ENCODE measurements at regions not wholly inside any gene's neighbourhood (a gene's known extent, or its start where the extent isn't known, plus 50 kb on each side); places are given as distances from the start of the nearest gene placed in this dataset.

DNA sequence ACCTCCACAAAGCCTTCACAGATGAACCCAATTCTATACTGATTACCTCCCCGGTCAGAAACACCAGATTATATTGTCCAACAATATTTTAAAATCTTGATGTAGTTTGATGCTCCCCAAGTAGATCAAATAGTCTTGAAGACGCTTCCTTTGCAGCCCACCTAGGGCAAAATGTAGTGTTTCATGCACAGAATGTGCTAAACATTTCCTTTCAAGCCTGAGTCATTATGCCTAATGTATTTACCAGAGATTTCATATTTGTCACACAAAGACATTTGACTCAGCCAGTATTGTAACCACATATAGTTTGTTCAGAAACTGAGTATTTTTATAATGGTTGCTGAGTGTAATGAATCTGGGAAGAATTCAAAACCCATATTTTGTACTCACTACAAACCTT, 1396.8 kb downstream of the LRRC4C start:
- no peak for DNase-seq

DNA sequence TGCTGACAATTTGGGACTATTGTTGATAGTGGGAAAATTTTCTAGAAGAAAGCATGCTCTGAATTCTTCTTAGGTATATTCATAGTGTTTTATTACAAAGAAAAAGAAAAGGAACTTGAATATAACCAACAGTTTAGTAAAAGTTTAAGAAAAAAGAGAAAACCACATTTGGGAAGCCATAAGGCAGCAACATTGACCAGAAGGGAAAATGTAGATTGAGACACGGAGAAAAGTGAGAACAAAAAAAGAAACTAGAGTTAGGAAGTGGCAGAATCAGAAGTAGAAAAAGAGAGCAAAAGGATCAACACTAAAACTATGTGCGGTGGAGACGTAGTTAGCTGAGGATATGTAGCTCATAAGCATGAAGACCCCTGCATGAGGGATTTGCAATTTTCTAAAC, 1398.2 kb downstream of the LRRC4C start:
- no peak for DNase-seq

DNA sequence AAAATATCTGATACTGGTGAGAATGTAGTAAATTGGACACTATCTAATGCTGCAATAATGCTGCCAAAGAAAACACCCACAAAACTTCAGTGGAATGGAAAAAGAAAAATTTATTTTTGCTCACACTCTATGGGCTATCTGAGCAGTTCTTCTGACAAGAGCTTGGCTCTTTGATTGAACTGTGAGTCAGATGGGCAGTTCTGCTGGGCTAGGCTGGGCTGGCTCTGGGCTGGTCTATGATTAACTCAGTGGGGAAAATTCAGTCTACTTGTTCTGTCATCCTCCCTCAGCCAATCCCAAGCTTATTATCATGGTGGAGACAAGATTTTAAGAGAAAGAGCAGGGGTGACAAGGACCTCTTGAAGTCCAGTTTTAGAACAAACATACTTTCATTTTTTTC, 1404.8 kb downstream of the LRRC4C start:
- no peak for DNase-seq

DNA sequence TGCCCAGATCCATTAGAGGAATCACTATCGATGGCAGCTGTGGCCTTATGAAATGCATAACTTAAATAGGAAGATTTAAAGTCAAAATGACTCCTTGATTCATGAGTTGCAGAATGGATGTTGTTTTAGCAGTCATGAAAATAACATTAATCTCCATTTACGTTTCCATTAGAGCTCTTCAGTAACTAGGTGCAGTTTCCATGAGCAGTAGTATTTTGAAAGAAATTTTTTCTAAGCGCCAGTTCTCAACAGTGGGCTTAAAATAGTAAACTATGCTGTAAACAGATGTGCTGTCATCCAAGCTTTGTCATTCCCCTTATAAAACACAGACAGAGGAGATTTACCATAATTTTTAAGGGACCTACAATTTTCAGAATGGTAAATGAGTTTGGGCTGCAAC, 1414.1 kb downstream of the LRRC4C start:
- no peak for DNase-seq

DNA sequence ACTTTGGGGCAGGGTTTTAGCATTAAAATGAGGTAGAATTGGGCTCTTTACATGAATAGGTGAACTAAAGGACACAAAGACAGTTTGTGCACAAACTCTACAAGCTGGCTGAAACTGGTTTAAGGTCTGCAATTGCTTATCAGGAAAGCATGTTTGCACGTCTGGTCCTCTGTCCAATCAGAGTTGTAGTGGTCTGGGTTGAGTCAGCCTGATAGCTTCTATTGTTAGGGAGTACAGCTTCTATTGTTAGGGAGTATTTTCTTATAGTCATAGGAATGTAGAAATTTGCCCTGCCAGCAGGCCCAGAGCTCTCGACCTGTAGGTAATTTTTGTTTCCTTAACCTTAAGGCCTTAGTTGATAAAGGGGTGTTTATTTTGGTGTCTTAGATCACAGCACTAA, 1422.4 kb downstream of the LRRC4C start:
- DNase-seq, result no peak

DNA sequence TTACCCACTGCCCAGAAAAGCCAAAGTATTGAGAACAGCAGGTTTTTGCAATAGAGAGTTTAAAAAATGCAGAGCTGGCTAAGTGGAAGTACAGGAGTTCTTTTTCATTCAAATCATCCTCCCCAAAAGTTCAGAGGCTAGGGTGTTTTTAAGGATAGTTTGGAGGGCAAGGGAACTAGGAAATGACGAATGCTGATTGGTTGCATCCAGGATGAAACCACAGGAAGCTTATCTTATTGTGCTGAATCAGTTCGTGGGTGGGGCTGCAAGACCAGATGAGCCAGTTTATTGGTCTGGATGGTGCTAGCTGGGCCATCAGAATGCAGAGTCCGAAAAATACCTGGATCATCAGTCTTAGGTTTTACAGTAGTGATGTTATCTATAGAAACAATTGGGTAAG, 1427.1 kb downstream of the LRRC4C start:
- DNase-seq, result no peak

DNA sequence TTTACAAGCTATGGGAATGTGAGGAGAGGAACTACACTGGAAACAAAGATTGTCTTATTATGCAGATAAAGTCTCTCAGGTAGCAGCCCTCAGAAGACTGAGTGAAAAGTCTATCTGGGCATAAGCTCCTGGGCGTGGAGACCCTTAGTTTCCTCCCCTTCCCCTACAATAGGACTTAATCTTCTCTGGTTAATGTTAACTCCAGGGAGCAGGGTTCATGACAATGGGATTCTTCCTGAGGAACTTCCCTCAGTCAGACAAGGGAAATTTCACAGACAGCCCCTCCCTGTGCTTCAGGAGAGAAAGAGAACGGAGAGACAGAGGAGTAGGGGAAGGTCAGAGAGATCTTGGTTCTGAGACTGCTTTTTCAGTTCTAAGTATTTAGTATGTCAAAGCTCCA, 1428.6 kb downstream of the LRRC4C start:
- DNase-seq, result no peak

DNA sequence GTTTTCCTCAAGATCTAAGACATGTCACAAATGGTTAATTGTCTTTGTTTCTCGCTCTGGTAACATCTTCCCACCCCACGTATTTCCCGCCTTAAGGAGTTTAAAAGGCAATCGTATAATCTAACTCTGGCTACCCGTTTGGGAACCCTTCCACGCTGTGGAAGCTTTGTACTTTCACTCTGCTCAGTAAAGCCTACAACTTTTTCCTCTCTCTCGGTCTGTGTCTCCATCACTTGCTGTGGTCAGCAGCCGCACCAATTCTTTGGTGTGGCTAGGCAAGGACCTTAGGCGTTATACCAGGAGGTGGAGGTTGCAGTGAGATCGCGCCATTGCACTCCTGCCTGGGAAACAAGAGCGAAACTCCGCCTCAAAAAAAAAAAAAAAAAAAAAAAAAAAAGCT, 1430.1 kb downstream of the LRRC4C start:
- no peak for DNase-seq

DNA sequence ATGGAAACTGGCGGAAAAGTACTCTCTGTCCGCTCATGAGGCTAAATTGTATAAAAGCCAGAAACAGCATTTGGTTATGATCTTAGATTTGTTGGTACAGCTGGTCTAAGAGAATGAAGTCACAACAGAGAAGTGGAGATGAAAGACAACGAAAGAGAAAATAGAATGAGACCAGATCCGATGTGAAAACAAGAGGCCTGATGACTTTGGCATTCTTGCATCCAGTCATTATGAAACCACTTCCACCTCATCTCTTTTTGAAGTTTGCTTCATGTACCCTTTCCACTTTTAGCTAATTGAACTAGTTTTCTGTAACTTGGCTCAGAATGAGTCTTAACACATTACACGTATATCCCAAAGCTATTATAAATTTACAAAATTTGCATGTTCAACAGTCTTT, 1431.7 kb downstream of the LRRC4C start:
- DNase-seq, result no peak

DNA sequence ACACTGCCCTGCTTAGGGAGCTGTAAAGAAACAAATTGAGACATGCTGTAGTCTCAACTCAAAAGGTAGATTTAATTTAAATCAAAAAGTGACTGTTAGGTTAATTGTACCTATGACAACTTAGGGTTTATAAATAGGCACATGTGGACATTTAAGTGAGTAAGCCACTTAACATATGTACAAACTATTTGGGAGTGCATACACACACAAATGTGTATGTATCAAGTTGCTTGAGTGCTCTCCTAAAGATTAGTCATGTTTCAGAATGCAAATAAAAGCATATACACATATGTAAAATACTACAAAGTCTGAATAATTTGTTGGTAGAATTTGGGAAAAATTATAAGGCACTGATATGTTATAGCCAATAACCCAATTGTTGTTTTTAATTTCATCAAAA, 1435.7 kb downstream of the LRRC4C start:
- no peak for DNase-seq

DNA sequence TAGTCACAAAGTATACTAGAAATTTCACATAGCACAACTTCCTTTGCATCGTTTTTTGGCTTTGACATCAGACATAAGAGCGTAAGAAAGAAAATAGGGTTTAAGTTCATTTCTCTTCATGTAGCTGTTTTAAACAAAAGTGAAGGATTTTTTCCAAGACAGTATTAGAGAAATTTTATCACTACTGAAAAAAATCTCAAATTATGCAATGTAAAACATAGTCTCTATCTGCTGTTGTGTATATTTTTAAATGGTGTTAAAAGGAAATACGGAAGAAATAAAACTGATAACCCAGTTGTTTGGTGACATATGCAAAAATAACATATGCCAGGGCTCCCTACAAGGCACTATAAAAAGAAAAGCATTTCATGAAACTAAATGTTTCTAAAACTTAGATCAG, 1449.4 kb downstream of the LRRC4C start:
- DNase-seq, result no peak

DNA sequence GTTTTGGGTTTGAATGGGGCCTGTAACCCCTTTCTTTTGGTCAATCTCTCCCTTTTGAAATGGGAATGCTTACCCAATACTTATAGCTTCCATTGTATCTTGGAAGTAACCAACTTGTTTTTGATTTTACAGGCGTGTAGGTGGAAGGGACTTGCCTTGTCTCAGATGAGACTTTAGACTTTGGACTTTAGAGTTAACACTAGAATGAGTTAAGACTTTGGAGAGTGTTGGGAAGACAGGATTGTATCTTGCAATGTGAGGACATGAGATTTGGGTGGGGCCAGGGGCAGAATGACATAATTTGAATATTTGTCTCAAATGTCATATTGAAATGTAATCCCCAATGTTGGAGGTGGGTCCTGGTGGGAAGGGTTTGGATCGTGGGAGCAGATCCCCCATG, 1466.9 kb downstream of the LRRC4C start:
- no peak for DNase-seq

DNA sequence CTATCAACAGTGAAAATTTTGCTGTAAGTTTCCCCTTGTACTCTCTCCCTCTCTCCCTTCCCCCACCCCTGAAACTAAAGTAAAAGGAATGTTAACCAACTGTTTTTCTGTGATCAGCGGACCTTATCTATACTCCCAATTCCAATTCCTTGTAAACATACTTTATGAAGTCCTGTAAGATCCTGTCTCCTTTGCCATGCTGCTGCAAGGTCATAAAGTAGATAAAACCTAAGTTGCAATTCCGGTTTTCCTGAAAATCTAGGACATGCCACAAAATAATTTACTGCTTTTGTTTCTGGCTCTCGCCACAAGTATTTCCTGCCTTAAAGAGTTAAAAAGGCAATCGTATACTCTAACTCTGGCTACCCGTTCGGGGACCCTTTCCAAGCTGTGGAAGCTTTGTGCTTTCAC, 1469.0 kb downstream of the LRRC4C start:
- DNase-seq, result no peak

DNA sequence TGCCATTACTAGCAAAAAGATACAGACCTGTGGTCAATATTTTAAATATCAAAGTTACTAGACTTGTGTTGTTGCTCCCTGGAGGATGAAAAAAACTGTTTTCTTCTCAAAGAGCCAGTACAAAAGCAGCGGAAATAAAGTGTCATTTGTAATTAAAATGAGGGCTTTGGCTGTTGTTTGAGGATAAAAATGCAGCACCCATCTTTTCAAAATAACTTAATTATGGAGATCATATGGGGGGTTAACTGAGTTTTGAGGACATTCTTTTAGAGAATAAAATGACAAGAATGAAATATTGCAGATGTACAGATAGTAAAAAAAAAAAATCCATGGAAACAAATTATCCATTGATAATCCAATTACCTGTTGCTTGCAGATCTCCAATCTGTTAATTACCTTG, 1484.4 kb downstream of the LRRC4C start:
- DNase-seq, result no peak

DNA sequence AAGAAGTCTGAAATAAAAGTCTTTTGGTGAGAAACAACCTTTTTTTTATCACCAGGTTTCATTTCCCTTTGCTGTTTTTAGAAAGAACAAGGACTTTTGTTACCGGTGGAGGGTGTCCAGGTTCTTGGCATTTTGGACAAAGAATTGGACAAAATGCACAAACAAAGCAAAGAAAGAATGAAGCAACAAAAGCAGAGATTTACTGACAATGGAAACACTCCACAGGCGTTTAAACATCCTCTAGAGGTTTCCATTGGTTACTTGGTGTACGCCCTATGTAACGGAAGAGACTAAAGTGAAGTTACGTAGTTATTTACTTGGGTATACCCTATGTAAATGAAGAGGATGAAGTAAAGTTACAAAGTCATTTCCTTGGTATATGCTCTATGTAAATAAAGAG, 1487.0 kb downstream of the LRRC4C start:
- DNase-seq, result no peak

DNA sequence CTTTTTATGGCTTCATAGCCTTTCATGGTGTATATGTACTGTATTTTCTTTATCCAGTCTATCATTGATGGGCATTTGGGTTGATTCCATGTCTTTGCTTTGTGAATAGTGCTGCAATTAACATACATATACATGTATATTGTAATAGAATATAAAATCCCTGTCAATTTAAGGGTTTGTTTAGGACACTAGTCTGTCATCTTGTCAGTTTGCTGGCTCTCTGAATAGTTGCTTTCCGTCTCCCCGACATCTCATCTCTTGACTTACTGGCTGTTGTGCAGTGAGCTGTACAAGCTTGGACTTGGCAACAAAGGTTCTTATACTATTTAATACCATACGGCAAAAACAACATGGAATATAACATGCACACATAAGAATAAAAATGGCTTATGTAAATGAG, 1487.5 kb downstream of the LRRC4C start:
- no peak for DNase-seq

DNA sequence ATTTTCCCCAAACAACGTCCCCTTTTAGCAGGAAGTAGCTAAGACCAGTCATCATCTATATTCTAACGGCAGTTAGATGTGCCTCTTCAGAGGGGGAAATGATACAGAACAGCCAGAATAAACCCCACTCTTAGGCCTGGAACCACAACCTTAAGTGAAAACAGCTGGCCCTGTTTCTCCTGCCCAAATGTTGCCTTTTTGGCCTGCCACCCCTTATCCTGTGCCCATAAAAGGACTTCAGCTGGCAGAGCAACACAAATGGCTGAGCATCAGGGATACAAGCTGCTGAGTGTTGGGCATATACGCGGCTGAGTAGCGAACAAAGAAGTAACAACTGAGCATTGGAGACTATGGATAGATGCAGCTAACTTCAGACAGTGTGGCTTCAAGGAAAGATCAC, 1491.4 kb downstream of the LRRC4C start:
- DNase-seq, result no peak

DNA sequence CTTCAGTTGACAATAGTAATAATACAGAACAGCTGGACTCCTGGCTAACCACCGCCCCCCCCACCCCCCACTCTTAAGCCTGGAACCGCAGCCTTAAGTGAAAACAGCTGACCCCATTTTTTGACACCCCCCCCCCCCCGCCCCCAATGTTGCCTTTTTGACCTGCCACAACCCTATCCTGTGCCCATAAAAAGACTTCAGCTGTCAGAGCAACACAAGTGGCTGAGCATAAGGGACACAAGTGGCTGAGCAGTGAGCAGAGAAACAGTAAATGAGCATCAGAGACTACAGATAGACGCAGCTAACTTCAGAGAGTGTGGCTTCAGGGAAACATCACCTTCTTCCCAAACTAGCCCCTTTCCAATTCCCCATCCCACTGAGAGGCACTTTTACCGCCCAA, 1493.8 kb downstream of the LRRC4C start:
- no peak for DNase-seq

DNA sequence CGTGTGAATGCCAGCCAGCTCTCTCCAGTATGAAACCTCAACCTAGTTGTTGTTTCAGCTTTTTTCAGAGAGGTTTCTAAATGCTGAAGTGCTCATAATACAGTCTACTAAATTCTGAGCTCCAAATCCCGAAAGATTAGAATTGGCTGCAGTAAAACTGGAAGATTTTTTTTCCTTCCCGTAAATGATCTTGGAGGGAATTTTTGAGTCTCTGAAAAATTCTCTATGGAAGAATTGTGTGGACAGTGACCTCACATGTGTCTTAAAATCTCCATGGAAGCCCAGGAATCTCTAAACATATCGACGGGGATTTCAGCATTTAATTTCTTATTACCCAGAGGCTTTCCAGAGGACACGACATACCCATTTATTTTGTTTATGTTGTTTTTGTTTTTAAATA, 1499.2 kb downstream of the LRRC4C start:
- no peak for DNase-seq

DNA sequence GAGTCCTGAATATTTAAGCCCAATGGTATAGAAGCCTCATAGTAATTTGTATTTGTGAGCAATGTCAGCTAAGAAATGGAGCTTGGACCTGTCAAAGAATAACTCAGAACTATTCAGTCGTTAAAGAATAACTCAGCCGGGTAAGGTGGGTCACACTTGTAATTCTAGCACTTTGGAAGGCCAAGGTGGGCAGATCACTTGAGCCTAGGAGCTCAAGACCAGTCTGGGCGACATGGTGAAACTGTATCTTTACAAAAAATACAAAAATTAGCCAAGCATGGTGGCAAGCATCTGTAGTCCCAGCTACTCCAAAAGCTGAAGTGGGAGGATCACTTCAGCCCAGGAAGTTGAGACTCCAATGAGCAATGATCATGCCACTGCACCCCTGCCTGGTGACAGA, 1526.5 kb downstream of the LRRC4C start:
- no peak for DNase-seq

DNA sequence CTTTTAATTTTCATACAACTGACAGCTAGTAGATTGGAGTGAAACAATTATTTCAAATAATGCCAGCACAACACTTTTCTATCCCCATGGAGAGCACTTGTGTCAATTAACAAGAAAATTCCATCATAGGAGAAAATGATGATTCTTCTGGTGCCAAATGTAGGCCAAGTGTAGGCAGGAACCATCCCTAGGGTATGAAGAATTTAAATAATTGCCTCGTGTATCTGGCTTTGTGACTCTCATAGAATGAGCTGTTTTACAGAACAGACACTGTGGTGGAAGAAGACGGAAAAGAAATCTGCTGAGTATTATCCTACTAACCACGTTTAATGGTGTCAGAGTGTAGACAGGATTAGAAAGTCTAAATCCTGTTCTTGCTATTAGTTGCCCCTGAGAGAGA, 1542.2 kb downstream of the LRRC4C start:
- no peak for DNase-seq

DNA sequence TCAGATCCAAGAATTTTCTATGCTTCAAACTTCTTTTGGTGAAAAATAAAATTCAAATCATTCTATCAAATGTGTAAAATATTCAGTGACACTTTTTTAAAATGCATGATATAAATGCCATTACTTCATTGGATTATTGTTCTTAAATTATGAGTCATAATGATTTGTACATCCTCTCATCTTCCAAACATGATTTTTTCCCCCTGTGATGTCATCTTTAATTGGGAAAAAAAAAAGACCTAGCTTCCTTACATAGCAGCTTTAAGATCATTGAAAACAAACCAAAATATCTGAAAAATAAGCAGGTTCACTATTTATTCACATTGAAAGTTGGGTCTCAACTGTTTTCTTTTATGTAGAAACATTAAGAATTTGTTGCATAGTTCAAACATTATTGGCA, 1549.4 kb downstream of the LRRC4C start:
- DNase-seq, result no peak

DNA sequence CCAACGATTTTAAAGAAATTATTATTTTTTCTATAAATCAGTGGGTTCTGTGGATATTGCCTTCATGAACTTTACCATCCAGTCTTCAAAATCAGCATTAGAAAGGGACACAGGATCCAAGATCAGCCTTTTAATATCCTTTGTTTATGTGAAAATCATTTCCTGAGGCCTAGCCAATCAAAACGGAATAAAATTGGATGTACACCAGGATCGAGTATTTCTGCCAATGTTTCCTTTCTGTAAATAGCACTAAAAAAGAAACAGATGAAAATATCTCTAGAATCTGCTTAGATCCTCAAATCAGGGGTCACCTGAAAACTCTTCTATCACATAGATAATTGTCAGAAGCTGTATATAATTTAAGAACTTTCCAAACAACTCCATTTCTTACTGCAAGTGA, 1598.5 kb downstream of the LRRC4C start:
- no peak for DNase-seq

DNA sequence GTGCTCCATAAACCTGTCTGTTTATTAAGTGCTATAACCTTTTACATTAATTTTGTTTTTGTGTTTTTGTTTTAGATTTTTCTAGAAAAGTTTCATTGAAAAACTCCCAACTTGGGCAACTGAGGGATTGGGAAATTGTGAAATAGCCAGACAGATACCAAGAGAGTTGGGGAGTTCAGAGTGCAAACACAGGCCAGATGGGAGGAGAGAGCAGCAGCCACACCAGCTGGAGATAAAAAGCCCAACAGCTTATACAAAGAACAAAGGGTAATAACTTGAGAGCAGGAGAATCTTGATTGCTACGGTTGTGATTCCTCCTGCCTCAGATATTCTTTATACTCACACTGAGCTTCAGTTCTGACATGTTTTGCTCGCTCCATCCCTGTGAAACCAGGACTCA, 1642.2 kb downstream of the LRRC4C start:
- DNase-seq, result no peak

DNA sequence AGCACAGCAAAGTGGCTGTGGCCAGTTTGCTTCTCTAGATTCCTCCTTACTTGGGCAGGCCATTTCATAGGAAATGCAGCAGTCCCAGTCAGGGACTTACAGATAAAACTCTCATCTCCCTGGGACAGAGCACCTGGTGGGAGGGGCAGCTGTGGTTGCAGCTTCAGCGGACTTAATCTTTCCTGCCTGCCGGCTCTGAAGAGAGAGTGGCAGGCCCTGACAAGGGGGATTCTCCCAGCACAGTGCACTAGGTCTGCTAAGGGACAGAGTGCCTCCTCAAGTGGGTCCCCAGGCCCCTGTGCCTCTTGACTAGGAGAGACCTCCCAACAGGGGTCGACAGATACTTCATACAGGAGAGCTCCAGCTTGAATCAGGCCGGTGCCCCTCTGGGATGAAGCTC, 1649.1 kb downstream of the LRRC4C start:
- no peak for DNase-seq

DNA sequence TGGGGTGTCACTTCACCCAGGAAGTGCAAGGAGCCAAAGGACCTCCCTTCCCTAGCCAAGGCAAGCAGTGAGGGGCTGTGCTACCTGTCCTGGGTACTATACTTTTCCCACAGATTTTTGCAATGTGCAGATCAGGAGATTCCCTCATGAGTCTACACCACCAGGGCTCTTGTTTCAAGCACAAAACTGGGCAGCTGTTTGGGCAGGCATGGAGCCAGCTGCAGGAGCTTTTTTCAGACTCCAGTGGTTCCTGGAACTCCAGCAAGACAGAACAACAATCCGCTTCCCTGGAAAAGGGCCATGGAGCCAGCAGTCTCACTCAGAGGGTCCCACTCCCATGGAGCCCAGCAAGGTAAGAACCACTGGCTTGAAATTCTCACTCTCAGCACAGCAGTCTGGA, 1649.6 kb downstream of the LRRC4C start:
- no peak for DNase-seq

DNA sequence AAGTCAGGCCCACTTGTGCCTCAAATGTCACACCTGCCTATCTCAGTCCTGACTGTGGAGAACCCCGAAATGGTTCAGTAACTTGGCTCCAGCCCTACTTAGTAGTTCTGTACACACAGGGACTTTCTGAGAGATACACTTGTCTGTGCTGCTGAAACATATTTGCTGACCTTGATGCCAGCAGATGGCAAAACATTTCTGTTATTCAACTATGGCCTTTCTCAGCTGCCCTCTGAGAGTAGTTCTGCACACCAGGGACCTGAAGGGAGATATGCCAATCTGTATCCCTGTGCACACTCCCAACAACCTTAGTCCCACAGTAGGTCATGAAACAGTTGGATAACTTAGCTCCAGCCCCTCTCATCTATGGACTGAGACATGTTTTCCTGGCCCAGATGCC, 1651.5 kb downstream of the LRRC4C start:
- DNase-seq, result no peak

Measured in suppressor macrophage treated with lipopolysaccharide for 4 hours (primary cell).